NCI-H1092 treated with DMSO at 0.1 percent for 48 hours (cell line): ENCODE measurements at regions not wholly inside any gene's neighbourhood (a gene's known extent, or its start where the extent isn't known, plus 50 kb on each side); places are given as distances from the start of the nearest gene placed in this dataset.

ENCODE experiments used
- DNase-seq: peaks from one replicate; lab custom pipeline; 2025; lab: John Stamatoyannopoulos, UW

DNA sequence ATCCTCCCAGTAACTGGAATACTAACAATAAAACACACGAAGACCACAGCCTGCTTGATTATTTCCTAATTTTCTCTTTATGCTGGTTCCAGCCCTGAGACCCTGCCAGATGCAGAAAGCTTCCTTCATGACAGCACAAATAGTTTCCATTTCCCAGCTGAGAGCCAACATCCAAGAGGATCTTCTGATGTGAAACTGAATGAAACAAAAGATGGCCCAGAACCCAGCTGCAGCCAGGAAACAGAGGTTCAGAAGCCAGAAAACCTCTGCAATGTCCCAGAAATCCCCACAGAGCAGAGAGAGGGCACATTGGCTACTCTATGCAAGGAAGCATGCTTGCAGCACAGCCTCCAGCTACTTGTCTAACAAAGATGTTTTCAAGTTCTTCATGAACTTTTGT lies 61.8 kb upstream of the PLEKHG1 start:
- no peak for DNase-seq

DNA sequence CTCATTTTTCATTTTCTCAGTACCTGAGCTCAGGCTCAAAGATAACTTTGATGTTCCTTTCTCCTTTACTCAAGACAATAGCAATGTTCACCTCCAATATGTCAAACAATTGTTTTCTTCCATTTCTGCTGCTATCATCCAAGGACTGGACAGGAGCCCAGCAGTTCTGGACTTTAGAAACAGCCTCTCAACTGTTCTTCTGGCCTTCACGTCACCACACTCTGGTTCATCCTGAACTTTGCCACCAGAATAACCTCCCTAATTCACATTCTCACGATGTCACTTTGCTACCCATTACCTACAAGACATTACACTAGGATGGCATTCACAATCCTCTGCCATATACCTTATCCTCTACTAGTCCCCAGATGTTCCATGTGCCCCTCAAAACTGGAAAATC lies 60.6 kb upstream of the PLEKHG1 start:
- DNase-seq = no peak

DNA sequence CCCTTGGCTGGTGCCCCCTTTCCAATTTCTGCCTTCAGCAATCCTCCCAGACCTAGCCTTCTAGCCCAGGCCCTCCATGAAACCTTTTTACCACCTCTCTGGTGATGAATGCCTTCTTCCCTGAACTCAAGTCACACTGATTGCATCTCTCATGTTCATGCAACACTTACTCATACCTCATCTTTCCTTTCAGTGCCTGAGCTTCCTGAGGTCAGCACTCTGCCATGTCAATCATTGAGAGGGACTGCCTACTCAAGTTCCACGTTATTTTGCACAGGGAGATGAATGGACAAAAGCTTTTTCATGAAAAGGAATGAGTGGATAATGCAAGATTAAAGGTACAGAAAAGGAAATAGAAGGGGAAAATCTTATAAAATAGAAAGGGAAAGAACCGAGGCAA lies 60.1 kb upstream of the PLEKHG1 start:
- no peak for DNase-seq

DNA sequence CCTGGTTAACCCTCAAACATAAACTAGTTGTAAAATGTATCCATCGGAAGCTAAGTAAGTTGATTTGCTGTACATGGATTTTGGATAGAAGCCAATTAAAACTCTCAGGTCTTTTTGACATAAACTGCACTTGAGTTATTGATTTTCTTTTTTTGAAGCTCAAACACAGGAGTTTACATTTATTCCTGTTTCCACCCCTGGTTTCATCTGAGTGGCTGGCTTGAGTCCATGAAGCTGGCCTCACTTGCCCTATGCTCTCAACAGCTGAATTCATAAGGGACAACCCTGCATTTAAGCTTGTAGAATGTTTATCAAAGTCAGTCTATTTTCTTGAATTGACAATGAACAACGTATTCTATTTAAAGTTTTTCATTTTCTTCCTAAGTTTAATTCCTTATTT lies 58.1 kb upstream of the PLEKHG1 start:
- peak; percentile 72 for DNase-seq

DNA sequence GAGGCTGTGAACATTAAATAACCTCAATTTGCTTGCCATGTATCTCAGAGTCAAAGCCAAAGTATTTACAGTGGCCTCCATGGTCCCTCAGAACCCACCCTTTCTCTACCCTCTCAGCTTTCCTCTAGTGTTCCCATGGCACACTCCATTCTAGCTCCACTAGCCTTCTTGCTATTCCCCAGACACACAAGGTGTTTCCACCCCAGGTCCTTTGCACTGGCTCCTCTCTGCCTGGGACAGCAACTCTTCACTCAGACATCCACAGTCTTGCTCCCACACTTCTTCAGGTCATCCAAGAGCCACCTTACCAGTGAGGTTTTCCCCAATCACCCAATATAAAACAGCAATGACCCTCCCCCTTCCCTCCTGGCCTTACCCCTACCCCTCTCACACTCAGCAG lies 56.5 kb upstream of the PLEKHG1 start:
- no peak for DNase-seq

DNA sequence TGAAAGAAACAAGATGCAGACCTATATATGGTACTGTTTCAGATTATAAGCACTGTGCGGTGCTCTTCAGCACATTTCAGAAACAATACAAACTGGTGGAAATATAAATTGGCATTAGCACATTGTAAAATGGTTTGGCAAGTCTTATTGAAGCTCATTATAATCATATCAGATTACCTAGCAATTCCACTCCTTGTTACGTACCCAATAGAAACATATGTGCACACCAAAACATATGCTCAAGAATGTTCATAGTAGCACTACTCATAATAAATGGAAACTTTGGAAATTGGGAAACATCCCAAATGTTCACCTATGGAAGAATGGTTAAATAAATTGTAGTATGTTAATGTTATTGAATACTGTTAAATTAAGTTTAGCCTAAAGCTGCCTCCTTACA lies 54.9 kb upstream of the PLEKHG1 start:
- DNase-seq = no peak

DNA sequence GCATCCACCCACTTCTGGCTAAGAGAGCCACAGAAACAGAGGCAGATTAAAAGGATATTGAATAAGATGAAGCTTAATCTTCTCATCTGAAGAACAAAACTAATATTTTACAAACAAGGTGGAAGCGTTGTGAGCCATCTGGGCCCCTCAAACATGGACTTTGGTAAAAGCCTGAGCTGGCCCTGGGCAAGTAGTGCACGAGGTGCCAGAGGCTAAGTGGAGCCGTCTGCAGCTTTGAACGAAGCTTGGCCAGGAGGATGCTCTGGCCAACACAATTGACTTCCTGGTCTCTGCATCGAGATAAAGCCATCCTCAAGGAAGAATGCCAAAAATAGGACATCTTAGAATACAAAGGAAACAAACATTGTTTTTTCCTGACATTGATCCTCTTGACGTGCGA lies 53.2 kb upstream of the PLEKHG1 start:
- peak; percentile 4 for DNase-seq

DNA sequence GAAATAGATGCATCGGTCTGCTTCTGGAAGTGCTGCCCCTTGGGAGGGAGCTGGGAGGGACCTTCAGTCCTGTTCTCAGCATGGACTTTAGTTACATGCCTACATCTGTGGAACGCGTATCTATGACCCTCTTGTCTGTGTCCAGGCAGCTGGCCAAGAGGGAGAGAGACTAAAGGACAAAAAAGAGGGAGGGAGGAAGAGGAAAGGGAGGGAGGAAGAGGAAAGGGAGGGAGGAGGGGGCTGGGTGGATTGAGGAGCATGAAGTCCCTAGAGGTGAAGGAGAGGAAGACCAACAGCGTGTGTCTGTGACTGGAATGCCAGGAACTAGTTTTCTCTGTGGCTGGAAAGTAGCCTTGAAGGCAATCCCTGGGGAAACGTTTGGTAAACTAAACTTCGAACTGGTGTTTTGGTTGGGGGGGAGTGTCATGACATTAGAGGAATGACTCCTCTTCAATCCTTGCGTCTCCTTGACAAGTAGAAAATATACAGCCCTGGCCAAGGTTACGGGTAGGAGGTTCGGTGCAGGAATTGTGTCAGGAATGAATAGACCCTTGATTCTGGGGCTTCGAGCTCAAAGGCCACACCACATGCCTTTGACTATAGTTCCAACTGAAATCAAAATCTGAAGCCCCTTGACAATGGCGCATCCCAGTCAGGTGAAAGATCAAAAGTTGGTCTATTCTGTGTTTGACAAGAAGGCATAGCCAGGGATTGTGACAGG lies 52.0 kb upstream of the PLEKHG1 start:
- DNase-seq = peak; percentile 20

DNA sequence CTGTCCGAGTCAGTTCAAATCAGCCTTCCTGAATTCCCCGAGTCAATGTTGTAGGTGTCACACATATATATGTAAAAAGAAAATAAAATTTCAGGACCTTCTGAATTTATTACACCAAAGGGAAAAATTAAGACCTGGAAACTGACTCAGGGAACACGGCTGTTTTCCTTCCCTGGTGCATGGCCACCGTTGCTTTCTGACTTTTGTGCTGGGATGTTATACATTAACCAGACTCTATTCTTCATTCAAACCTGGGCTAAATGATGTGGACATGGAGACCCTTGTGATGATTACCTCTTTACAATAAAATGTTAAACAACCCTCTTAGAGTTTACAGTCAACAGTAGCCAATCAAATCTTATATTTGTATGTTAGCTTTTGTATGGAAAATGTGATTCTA lies 51.4 kb upstream of the PLEKHG1 start:
- DNase-seq = no peak

DNA sequence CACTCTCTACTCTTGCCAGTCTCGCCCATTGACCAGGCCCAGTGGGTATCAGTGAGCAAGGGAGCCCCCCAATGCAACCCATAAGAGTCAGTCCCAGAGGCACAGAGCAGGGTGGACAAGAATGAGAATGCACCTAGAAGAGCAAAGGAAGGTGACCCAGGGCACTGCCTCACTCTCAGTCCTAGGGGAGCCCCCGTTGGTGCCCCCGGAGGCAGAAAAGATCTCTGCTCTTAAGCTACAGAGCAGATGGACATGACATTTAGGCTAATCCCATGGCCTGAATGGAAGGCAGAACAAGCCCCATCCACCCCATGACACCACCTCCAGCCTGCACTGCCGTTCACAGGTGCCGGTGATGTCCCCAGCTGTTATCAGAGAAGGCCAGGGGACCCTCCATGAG lies 50.7 kb upstream of the PLEKHG1 start:
- DNase-seq = no peak

DNA sequence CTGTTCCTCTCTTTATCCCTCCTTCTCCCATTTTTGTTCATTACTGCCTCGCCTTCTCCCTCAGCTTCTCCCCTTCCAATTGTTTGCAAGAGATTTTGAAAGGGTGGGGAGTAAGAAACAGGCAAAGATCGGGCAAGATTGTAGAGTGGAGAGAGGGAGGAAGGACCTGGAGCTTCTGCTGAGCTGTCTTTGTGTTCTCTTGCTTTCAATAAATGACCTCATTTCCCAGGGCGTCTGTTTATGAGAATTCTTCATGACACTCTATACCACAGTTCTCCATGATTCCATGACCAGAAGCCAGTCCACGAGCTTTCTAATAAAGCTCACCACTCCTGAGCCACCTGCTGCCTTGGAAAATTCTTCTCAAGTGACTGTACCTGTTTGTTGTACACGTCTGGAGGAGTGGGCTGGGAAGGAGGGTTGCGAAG lies 50.0 kb upstream of the PLEKHG1 start:
- DNase-seq = no peak
